ENCODE measurements at regions not wholly inside any gene's neighbourhood (a gene's known extent, or its start where the extent isn't known, plus 50 kb on each side); places are given as distances from the start of the nearest gene placed in this dataset.
"Not testable (repeated sequence)": the region's sequence is repeated elsewhere in the genome, so short reads cannot be mapped to it uniquely, and the experiment has no call there.

GRCh38 chr2:239831861-239832489, 193.2 kb downstream of the NDUFA10 start:
- DNase-seq (ENCODE audit: low read depth) = no peak

DNA sequence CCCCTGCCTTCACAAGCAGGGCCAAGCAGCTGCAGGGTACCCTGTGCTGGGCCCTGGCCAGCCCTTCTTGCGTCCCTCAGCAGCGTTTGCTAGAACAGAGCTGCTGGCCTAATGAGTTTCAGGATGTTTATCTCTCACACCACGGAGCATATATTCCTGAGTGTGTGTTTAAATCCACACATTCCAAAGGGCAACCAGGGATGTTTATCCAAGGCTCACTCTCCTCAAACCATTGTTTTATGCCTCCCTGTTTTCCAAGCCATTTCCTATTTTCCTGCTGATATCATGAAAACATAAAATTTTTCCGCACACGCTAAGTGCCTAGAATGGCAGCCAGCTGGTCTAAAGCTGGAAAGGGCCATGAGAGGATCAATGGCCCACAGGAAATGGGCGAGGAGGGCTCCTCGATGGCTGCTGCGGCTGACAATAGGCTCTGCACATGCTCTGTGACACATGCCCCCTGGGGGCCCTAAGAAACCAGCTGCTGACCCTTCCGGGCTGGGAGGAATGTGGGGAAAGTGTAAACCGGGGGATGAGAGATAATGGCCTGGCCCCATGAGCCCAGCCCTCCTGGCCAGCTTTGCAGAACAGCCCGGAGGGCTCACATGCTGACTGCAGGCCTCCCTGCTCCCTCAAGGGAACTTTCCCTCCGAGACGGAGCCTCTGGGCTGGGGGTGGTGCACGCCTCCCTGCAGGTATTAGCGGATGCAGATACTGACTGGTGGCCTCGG, 194.0 kb downstream of the NDUFA10 start:
- DNase-seq (ENCODE audit: low read depth) = no peak

DNA sequence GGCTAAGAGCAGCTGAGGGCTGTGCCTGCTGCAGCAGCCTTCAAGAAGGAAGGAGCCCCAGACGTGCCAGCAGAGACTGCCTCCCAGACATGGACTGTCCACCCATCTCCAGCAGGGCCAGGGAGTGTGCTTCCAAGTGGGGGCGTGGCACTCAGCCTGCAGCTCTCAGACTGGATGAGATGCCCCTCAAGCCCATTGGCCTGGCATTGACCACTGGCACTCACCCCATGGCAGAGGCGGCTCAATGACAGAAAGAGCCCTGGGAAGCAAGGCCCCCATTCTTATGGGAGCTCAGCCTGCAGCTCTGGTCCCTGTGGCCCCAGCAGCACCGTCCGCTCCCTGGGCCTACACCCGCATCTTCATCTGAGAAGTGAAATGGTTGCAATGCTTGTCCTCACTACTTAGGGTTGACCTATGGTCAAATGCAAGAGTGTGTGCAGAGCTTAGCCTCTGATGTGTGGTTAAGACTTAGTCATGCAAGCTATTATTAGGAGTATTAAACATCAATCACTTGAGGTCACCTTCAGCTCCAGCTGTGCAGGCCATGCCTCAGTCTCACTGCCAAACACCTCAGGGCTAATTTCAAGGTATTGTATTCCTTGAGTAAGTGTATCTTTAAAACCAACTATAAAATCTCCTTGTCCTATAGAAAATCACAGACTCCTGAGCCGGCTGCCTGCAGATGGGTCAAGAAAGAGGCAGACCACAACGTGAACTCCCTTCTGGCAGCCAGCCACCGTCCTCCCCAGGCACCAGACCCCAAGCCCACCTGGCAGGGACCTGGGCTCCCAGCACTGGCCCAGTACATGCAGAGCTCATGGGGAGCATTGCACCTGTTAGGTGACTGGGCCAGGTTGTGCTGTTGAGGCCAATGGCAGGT, 194.8 kb downstream of the NDUFA10 start:
- DNase-seq (ENCODE audit: low read depth) = no peak

DNA sequence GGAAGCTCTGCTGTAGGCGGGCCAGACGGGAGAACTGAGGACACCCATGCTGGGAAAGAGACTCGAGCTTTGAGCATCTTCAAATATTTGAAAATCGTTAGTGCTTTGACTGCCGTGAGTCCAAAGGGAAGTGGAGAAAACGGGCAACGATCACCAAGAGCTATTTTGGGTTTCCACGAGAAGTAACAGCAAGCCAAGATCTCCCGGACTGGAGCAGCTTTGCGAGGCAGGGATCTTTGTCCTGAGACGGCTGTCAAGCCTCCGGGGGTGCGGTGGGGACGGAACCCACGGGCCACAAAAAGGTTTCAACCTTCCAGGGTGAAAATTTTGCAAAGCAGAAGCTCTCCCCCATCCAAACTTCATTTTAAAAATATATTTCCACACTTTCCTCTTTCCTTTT, 195.8 kb downstream of the NDUFA10 start:
- DNase-seq (ENCODE audit: low read depth) = no peak

DNA sequence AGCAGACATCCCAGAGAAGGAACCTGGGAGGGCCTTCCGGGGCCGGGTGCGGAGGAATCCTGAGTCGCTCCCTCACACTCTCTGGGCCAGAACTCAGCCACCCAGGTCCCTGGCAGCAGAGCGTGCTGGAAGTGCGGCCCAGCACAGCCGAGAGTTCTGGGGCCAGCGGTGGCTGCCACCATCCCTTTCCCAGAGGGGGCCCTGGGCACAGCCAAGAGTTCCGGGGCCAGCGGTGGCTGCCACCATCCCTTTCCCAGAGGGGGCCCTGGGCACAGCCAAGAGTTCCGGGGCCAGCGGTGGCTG, 196.2 kb downstream of the NDUFA10 start:
- DNase-seq (ENCODE audit: low read depth) = not testable (repeated sequence)

DNA sequence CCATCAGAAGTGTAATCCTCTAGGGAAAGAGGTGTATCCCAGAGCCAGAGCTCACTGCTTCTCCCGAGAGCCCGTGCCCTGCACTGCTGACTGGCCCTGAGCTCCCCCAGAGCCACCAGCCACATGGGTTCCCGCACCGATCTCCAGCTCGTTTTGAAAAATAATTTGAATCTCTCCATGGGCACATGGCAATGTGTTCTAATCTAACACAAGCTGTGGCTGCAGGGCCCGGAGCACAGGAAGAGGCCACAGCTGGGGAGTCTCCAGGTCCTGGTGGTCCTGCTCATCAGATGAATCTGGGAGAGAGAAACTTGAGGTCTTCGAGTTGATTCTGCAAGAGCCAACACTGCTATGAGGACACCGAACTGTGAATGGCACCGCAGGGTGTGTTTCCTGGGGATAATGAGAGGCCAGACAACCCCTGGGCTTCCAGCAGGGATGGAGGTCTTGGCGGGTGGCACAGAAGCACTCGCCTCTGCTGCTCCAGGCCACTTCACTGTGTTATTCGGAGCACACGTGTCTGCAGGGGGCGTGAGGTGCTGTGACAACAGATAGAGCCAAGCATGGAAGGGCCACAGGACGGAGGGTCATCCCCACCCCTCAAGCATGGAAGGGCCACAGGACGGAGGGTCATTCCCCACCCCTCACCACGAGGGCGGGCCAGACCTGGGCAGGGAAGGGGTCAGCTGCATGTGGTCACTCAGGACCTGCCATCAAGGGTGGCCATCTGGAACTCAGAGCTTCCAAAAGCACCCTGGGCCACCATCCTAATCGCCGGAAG, 196.8 kb downstream of the NDUFA10 start:
- DNase-seq (ENCODE audit: low read depth) = no peak

DNA sequence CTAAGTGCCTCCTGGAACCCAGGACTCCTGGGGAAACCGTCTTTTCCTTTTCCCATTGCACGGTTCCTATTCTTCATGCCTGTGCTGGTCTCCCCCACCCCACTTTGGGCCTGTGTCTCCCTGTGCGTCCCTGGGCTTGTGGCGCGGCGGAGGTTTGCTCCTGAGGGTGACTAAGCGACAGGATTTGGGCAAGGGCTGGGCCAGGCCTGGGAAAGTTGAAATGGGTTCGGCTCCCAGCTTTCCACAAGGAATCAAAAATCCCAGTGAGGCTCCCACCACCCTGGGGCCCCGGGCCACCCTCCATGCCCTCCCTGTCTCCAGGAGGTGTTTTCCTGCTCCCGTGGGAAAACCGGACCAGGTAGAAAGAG, 197.6 kb downstream of the NDUFA10 start:
- no peak for DNase-seq (ENCODE audit: low read depth)

DNA sequence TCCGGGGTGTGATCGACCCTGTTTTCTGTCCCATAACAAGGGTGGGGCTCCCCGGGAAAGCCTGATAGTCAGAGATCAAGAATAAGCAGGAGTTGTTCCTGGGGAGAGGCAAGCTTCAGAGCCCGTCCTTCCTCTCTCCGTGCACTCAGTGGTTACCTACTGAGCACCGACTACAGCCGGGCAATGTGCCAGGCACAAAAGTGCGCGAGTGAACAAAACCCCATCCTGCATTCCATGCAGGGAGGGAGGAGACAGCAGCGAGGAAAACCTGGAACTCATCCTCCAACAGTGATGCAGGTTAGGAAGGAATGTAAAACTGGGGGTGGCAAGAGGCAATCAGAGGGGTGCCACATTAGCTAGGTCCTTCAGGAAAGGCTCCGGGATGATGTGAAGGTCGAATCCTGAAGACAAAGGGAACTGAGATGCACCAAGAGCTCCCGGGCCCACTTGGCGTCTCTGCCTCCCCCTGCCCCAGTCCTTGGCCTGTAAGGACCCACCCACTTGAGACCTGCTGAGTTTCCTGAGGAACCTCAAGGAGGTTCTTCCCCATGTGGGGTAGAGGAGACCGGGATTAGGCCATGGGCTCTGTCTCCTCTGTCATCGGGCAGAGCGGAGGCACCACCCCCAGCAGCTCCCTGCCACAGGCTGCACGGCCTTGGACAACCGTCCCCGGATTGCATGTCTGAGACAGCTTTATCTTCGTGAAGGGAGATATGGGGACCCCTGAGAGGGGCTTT, 198.2 kb downstream of the NDUFA10 start:
- DNase-seq (ENCODE audit: low read depth) = no peak

DNA sequence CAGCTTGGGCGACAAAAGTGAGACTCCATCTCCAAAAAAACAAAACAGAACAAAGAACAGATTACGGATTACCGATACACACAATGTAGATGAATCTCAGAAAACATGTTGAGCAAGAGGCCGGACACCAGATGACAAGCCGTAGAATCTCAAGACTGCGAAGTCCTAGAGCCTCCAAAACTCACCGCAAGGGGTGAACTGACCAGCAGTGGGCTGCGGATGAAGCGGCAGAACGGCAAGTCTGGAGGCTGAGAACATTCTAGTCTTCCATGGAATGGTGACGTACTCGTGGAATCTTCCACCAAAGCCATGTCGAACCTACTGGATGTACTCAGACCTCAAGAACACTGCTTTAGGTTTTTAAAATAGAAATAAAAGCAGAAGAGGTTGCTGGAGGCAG, 198.8 kb downstream of the NDUFA10 start:
- DNase-seq (ENCODE audit: low read depth) = no peak

DNA sequence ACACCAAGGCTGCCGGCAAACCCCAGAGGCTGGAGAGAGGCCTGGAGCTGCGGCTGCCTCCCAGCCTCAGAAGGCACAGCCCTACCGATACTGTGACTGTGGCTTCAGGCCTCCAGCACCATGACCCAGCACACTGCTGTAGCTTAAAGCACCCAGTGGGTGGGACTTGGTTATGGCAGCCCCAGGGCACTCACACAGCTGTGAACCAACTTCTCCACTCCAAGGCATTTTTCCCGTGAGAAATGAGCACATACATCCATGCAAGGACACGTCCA, 199.5 kb downstream of the NDUFA10 start:
- DNase-seq (ENCODE audit: low read depth) = no peak

DNA sequence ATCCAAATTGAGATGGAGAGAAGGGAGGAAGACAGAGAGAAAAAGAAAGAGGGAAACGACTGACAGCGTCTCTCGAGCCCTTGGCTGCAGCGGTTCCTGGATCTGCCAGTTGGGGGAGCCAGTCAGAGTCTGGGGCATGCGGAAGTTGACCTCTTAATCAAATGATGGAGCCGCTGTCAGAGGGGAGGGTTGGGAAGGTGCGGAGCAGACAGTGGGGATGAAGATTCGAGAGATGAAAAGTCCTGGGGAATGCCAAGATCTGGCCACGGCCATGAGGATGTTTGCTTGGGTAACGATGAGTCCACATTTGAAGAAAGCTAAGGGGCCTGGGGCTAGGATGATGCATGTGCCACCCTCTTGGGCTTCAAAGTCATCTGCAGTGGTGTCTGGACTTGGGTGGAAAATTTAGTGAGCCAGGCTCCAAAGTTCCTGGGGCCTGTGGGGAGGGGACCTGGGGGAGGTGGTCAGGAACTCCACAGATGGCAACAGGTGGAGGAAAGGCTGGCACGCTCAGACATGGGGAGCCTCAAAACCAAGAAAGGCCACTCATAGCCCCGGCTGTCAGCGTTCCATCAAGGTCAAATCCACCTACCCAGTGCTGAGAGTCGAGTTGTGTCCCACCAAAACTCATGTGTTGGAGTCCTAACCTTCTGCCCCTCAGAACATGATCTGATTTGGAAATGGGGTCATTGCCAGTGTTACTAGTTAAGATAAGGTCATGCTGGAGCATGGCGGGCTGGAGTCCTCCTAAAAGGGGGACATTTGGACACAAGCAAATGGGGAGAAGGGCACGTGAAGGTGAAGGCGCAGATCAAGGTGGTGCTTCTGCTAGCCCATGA, 200.1 kb downstream of the NDUFA10 start:
- no peak for DNase-seq (ENCODE audit: low read depth)

- no peak for DNase-seq (ENCODE audit: low read depth)
These were observed 201.0 kb downstream of the NDUFA10 start for GRCh38 chr2:239824046-239824694.

GRCh38 chr2:239822146-239822831, 202.9 kb downstream of the NDUFA10 start:
- peak; percentile 18 for DNase-seq (ENCODE audit: low read depth)

DNA sequence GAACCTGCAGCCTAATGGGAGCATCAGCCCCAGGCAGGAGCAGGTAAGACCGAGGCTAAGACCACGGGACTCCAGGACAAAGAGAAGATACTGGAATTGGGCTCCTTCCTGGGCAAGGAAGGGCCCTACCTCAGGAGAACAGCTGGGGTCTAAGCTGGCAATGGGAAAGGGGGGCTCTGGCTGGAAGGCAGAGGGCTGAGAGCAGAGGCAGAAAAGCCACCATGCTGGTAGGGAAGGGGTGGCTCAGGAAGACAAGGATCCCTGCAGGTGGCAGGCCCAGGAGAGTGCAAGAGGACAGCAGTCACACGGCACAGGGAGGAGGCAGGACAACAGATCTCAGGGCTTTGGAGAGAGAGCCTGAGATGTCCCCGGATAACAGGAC, 203.5 kb downstream of the NDUFA10 start:
- no peak for DNase-seq (ENCODE audit: low read depth)

DNA sequence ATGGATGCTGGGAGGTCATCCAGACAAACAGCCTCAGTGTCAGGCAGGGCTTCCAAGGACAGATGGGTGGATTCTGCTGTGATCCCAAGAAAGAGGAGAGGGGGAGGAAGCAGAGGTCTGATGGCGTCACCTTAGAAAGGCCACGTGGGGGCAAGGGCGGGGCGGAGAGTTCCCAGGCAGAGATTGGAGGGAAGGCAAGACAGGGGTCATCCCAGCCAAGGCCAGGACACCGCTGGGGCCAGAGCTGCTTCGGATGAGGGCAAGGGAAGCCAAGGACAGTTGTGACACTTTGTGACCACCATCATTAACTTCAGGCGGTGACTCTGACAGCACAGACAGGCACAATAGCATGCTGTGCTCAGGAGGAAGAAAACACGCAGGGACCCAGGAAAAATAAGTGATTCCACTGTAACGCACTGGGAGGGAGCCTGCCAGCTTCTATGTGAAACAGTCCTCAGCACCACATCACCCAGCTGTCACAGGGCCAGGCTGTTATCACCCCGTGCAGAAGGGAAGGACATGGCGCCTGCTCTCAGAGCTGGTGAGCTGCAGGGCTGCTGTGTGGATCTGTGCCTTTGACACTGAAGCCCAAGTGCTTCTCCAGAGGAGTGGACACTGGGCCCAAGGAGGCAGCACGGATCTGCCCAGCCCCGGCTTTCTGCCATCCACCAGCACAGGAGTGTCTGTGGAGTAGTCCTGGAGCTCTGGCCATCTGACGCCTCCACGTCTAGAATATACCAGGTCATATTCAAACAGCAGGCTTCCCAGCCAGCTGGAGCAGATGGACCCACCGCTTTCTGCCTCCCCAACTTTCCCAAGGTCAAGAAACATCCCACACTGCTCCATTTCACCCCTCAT, 204.1 kb downstream of the NDUFA10 start:
- DNase-seq (ENCODE audit: low read depth) = no peak

- peak; percentile 23 for DNase-seq (ENCODE audit: low read depth)
These were observed 205.1 kb downstream of the NDUFA10 start for GRCh38 chr2:239819974-239820555.

GRCh38 chr2:239819091-239819973, 205.8 kb downstream of the NDUFA10 start:
- no peak for DNase-seq (ENCODE audit: low read depth)

All from activated T-cell treated with anti-CD3 and anti-CD28 coated beads for 48 hours (primary cell).